NCI-H82 (cell line): ENCODE measurements at regions not wholly inside any gene's neighbourhood (a gene's known extent, or its start where the extent isn't known, plus 50 kb on each side); places are given as distances from the start of the nearest gene placed in this dataset.
"Not testable (repeated sequence)": the region's sequence is repeated elsewhere in the genome, so short reads cannot be mapped to it uniquely, and the experiment has no call there.

ENCODE experiments used
- DNase-seq: peaks from one replicate; lab custom pipeline; 2025; lab: John Stamatoyannopoulos, UW

- DNase-seq: no peak
Measured at GRCh38 chr16:25563700-25564099, 128.1 kb upstream of the HS3ST4 start.

DNA sequence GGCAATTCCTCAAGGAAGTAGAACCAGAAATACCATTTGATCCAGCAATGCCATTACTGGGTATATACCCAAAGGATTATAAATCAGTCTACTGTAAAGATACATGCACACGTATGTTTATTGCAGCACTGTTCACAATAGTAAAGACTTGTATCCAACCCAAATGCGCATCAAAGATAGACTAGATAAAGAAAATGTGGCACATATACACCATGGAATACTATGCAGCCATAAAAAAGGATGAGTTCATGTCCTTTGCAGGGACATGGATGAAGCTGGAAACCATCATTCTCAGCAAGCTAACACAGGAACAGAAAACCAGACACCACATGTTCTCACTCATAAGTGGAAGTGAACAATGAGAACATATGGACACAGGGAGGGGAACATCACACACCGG lies 130.0 kb upstream of the HS3ST4 start:
- DNase-seq: not testable (repeated sequence)

DNA sequence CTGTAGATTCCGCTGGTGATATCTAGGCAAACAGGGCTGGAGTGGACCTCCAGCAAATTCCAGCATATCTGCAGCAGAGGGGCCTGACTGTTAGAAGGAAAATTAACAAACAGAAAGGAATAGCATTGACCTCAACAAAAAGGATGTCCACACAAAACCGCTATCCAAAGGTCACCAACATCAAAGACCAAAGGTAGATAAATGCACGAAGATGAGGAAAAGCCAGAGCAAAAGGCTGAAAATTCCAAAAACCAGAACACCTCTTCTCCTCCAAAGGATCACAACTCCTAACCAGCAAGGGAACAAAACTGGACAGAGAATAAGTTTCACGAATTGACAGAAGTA lies 134.8 kb upstream of the HS3ST4 start:
- not testable (repeated sequence) for DNase-seq

DNA sequence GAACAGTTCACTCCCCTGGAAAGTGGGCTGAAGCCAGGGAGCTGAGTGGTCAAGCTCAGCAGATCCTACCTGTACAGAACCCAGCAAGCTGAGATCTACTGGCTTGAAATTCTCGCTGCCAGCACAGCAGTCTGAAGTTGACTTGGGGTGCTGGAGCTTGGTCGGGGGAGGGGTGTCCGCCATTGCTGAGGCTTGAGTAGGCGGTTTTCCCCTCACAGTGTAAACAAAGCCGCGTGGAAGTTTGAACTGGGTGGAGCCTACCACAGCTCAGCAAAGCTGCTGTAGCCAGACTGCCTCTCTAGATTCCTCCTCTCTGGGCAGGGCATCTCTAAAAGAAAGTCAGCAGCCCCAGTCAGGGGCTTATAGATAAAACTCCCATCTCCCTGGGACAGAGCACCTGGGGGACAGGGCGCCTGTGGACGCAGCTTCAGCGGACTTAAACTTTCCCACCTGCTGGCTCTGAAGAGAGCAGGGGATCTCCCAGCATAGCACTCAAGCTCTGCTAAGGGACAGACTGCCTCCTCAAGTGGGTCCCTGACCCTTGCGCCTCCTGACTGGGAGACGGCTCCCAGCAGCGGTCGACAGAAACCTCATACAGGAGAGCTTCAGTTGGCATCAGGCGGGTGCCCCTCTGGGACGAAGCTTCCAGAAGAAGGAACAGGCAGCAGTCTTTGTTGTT lies 135.3 kb upstream of the HS3ST4 start:
- DNase-seq: not testable (repeated sequence)

DNA sequence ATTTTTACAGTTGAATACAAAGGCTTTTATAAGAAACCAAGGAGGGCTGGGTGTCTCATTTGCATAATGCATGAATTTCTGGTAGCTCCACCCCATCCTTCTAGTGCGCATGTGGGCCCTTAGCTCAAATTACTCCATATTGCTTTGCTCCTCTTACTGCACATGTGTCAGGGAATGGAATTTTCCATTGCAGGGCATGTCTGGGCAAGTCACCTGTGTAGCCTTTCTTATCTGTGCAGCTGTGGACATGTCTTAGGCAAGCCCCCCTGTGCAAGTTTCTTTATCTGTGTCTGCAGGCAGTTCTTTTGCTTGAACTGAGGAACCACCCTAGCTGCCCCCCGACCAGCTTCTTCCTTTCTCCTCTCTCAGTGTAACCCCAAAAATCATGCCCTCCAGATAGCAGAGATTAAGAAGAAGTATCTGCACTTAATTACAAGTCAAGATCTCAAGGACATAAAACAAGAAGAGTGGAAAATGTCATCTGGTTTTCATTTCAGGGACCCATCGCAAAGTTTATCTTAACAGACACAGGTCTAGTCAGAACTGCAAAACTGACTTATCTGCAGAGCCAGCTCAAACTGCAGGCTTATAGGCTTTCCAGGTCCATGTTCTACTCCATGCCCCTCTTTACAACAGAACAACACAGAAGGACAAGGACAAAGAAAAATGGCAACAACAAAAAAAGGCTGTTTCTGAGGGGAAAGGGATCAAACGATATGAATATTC lies 137.9 kb upstream of the HS3ST4 start:
- DNase-seq: no peak

GRCh38 chr16:25550647-25551046 lies 141.1 kb upstream of the HS3ST4 start:
- no peak for DNase-seq

GRCh38 chr16:25546791-25547190 lies 145.0 kb upstream of the HS3ST4 start:
- DNase-seq: no peak

GRCh38 chr16:25544294-25544693 lies 147.5 kb upstream of the HS3ST4 start:
- no peak for DNase-seq

GRCh38 chr16:25542306-25542705 lies 149.5 kb upstream of the HS3ST4 start:
- no peak for DNase-seq

- DNase-seq: not testable (repeated sequence)
Measured at GRCh38 chr16:25539767-25540166, 152.0 kb upstream of the HS3ST4 start.

GRCh38 chr16:25523183-25523582 lies 168.6 kb upstream of the HS3ST4 start:
- no peak for DNase-seq

- DNase-seq: no peak
Measured at GRCh38 chr16:25512041-25512440, 179.7 kb upstream of the HS3ST4 start.

DNA sequence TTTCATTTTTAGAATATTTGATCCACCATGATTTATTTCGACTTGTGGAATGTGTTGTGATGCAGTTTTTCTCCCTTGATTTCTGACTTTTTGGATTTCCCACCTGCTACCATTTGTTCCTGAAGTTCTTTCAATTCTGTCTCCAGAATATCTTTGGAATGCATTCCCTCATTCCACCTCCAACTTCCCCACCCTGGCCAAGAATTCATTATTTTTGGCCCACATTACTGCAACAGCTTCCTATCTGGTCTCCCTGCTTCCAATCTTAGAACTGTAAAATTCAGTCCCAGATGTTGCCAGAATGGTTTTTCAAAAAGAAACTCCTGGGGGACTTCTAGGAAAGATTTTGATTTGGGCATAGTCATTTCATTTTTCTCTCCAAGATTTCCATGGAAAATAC lies 182.3 kb upstream of the HS3ST4 start:
- DNase-seq: no peak

DNA sequence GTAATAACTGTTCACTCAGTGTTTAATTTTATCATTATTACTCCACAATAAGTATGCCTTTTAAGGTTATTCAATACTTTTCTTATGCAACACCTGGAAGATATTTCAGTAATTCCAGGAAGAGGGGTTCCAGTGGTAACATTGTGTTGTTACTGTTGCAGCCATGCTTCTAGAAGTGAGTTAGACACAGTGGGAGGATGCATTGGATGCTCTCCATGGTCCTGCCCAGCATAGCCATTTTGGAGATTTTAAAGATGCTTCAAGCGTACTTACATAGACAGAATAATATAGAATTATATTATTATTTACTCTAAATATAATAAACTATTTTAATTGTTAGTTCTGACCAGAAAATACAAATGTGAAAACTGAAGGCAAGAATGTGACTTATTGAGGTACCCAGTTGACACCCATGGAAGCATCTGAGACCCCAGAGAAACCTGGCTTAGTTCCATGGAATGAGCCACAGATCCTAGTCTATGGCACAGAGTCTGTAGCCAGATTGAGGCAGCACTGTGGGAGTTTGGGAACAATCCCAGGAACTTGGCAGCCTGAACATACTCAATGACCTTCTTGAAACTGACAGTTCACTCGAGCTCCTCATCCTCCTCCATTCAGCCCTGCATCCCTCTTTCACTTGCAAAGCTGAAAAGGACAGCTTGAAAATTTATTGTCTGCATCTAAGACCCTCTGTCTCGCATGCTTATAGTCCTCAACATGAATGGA lies 190.1 kb upstream of the HS3ST4 start:
- DNase-seq: no peak

- DNase-seq: no peak
Measured at GRCh38 chr16:25494292-25494691, 197.5 kb upstream of the HS3ST4 start.

GRCh38 chr16:25493136-25493811 lies 198.5 kb upstream of the HS3ST4 start:
- DNase-seq: no peak

GRCh38 chr16:25488435-25488834 lies 203.3 kb upstream of the HS3ST4 start:
- DNase-seq: no peak

DNA sequence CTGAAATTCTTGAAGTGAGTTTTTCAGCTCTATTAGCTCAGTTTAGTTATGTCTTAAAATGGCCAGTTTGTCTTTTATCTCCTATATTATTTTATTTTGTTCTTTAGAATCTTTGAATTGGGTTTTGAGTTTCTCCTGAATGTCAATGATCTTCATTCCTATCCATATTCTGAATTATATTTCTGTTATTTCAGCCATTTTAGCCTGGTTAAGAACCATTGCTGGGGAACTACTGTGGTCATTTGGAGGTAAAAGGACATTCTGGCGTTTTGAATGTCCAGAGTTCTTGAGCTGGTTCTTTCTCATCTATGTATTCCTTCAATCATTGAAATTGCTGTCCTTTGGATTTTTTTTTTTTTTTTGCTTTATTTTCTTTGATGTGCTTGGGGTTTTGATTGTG lies 203.9 kb upstream of the HS3ST4 start:
- no peak for DNase-seq

DNA sequence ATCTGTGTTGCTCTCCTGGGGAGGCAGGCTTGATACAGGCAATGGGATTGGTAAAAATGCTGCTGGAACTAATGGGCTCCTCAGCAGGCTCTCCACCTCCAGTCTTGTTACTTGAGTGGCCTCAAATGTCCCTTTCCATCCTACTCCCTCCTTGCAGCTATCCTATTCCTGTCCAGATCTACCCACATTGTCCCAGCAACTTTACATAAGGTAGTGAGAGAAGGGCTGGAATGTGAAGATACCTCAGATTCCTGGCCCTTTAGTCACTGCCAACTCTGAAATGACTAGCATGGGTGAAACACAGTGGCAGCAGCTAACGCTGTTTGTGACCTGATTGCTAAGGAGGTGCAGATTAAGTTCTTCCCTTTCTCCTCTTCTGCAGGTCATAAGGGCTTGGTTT lies 210.1 kb upstream of the HS3ST4 start:
- DNase-seq: no peak

GRCh38 chr16:25478476-25478875 lies 213.3 kb upstream of the HS3ST4 start:
- no peak for DNase-seq

GRCh38 chr16:25464058-25464457 lies 206.4 kb upstream of the ZKSCAN2 start:
- DNase-seq: no peak

DNA sequence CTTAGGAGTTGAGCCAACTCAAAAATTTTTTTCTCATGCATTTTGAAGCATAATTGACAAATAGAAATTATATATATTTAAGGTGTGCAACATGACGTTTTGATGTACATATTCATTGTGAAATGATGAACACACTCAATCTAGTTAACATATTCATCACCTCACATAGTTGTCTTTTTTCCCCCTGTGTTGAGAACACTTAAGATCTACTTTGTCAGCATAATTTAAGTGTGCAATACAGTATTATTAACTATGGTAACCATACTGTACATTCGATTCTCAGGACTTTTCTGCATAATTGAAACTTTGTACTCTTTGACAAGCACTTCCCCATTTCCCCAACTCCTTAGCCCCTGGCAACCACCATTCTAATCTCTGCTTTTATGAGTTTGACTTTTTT lies 192.2 kb upstream of the ZKSCAN2 start:
- DNase-seq: no peak

DNA sequence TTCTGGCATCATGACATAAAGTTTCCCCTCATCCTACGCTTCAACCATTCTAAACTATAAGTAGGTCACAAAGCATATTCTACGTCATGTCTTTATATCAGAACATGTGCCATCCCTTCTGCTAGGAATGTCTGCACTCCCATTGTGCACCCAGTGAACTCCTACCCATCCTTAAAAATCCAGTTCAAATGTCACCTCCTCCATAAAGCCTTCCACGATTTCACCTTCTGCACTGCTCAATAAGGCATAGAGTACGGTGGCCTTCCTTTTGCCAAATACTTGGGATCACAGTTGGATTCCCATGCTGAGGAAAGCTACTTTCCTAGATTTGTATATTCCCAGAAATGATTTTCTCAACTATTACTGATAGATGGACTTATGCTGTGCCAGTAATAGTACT lies 186.3 kb upstream of the ZKSCAN2 start:
- DNase-seq: no peak
